NCI-H1105 (cell line): ENCODE measurements at regions not wholly inside any gene's neighbourhood (a gene's known extent, or its start where the extent isn't known, plus 50 kb on each side); places are given as distances from the start of the nearest gene placed in this dataset.
"Not testable (repeated sequence)": the region's sequence is repeated elsewhere in the genome, so short reads cannot be mapped to it uniquely, and the experiment has no call there.

Experiments
- DNase-seq: peaks from one replicate; lab custom pipeline; 2025; lab: John Stamatoyannopoulos, UW

DNA sequence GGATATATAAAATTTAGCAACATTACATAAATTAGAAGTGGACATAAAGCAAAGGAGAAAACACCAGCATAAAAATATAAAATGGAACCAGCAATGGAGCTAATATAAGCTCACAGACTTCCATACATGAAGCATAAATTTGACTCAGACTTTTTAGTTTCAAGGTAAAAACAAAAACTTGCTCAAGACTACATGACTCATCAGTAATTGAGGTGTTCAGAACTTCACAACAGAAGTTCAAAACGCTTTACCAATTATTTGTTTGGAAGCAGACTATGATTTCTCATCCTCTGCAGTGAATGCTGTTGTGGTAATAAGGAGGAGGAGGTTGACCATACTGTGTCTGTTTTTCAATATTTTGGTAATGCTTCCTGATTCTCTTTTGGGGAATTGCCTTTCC is 192.0 kb upstream of the MEIS1 start:
- not testable (repeated sequence) for DNase-seq

DNA sequence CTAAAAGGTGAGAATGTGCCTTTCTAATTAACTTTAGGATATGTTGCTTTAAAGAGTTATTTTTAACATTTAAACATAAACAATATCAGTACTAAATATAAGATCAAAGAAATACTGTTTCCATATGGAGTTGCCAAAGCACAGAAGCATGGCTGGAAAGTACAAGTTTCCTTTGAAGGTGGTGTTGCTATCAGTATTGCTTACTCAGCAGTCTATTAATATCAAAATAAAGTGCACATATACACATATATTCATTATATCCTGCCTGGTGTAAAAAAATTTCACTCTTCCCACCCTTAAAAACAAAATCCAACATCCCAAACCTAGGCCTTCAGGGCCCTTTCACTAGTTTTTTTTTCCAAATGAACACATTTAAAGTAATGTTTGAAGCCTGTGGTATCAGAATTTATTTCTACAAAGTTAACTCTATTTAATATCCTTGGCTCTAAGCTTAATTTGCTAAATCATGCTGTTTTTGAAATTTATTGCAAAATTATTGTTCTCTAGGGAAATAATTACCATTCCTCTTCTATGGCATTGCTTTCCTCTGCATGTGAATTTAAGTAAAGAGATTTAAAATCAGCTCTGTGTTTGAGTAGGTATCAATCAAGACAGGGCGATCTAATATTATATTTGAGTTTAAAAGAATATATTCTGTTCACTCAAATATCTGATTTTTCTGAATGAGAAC is 192.7 kb upstream of the MEIS1 start:
- no peak for DNase-seq

DNA sequence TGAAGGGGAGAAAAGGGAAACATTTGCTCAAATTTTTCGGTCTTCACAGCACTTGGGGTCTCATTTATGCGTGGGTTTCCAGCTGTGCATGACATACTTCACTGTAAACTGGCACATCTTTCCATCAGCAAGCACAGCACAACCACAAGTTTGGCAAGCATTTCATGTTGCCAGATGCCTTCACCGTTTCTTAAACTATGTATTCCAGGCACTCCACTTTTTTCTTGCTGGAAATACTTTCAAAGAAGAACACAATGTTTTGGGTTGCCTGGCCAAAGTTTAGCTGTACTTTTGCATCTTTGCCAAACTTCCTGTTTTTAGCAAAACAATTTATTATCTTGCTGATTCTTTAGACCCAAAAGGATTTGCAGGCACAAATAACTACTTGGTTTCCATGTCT is 194.6 kb upstream of the MEIS1 start:
- no peak for DNase-seq

DNA sequence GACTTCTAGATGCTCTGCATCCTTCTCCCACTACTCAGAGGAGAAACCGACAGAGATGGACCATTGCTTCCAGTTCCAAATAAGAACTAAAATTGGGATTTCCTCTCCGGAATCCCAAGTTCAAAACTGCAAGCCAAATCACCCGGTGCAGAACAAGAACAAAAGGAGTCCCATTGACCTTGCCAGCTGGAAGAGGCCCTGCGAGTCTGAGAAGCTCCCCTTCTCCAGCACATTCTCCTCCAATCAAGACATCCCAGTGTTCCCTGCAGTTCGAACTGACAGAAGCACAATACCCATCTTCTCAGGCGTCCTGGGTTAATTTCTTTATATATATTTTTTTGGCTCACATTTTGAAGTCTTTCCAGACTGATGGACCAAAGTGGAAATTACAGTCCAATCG is 195.3 kb upstream of the MEIS1 start:
- no peak for DNase-seq

DNA sequence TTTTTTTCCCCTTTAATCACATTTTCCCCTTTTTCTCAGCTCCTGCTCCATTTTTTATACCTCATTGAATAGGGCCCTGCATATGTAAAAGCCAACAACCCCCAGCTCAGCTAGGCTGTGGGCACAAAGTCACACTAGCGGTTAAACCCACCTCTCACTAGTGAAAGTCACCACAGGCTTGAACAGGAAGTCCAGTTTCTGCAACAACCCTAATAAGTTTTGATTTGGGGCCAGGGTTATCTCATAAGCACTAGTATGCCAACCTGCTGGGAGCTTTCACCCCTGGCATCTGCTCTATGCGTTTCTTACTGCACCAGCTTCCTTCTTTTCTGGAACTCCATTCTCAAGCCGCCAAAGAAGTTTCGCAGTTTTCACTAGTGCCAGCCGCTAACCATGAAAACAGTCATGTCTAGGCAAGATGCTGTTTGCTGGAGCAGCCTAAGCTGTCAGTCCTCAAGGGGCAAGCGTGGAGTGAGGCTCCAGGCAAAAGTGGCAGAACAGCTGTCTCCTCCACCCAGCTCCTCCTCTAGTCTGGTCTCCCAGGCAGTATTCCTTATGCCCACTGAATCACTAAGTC is 197.0 kb upstream of the MEIS1 start:
- DNase-seq, result no peak

DNA sequence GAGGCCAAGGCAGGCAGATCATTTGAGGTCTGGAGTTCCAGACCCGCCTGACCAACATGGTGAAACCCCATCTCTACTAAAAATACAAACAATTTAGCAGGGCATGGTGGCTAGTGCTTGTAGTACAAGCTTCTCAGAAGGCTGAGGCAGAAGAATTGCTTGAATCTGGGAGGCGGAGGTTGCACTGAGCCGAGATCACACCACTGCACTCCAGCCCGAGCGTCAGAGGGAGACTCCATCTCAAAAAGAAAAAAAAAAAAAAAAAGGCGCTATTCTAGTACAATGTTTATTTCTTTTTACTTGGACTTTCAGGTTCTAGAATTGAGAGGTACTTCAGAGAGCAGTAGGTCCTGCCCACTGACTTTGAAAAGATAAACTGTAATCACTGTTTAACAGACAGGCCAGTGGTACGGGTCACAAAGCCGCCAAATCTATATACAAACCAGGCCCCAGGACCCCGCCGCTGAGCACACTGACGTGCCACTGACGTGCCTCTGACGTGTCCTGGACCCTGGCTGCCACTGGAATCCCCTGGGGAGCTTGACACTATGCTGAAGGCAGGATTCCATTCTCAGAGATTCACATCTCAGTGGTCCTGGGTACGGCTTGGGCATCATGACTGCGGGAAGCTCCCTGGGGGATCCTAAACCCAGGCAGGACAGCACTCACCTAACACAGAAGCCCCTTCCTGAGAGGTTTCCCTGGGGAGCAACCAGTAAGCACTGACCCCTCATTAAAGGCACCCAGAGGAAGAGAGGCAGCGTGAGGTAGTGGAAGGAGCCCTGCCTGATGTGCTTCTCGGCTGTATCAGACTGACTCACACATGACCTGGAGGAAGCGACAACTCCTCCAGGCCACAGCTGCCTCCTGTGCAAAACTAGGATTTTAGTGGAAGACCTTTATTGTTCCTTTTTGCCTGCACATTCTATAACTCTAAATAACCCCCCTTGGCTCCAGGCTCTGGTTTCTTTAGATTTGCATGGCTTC is 197.8 kb upstream of the MEIS1 start:
- no peak for DNase-seq

DNA sequence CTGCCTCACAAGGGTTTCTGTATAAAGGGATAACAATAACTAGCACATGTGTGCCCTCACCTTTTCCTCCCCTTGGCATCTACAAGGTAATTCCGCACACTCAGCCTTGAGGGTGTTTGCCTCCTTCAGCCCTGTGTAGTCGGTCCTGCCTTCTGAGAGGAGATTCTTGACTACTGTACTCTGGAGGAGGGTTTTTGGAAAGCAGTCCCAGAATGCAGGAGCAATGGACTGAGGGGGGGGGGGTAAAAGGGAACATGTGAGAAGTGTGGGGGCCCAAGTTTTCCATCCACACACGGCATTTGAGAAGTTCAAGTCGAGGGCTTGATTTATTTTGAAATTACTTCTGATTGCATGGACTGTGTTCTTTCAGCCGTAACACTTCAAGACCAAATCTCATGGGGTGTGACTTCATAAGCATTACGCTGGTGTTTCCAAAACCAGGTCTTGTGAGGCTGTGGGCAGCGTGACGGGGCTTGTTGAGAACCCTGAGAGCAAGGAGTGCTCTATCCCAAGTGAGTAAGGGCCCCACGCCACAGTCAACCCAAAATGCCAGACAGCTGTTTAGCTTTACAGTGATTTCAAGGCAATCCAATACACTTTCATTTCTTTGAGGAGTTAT is 198.7 kb upstream of the MEIS1 start:
- no peak for DNase-seq

DNA sequence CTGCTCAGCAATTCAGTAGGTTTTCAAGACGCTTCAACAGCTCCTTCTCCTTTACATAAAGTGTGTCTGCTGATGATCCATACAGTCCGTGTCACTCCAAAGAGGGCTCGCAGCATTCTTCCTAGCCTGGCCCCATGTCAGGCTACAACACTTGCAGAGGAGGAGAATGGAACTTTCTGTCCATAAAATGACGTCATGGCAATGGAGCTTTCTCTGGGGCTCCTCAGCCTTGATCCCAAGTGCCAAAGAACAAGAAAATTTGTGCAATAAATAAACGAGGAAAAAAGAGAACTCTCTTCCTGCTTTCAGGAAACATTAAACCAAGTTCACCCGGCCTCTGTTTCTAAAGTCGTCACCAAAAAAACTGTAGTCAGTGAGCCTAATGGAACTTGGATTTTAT is 199.5 kb upstream of the MEIS1 start:
- no peak for DNase-seq

DNA sequence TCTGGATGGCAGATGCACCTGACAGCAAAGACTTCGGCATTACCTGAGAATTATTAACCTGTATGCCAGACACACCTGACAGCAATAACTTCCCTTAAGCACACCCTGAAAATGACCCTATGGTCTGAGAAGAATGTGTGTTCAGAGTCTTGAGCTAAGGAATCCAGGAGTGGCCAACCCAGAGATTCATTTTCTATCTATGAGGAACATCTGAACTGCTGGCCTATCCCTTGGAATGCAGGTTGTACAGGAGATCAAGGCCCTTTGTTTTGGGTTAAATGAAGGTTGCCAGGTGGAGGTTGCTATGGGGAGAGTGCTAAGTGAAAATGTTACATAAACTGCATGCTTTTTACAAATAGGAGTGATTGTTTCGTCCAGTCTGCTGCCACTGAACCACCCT is 200.9 kb upstream of the MEIS1 start:
- no peak for DNase-seq

DNA sequence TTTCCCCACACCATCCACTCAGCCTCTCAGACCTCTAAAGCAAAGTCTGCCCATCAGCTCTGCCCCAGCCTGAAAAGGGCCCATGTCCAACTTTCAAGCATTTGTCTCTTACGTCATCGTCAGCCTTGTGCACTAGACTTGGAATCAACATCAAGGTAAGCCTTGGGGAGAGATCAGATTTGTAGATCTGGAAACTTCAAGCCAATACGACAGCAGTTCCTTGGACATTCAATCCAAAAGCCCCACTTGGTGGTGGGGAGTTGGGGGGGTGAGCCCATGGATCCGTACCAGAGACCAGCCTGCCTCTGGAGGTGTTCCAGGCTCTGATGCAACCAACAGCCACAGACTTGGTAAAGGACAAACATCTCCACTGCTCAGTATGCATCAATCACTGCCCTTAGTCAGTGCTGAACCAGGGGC is 206.8 kb upstream of the MEIS1 start:
- DNase-seq, result no peak

DNA sequence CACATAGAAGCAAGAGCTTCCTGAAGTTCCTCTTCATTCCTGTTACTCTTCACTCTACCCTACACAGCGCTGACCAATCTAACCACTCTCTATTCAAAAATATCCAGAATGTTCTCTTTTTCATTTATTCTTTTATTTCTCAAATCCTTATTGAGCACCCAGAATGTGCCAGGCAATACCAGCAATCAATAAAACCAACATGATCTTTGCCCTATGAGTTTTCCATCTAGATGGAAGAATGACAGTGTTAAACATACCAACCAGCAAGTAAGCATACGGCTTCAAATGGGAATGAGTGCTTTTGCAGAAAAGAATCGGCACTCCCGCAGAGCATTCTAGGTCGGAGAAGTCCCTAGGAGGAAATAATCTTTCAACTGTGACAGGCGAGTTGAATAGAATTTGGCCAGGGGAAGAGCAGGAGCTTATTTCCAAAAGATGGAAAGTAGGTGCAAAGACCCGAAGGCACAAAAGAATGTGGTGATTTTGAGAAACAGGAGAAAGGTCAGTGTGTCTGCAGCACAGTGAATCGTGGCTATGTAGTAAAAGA is 217.8 kb upstream of the MEIS1 start:
- DNase-seq, result no peak

DNA sequence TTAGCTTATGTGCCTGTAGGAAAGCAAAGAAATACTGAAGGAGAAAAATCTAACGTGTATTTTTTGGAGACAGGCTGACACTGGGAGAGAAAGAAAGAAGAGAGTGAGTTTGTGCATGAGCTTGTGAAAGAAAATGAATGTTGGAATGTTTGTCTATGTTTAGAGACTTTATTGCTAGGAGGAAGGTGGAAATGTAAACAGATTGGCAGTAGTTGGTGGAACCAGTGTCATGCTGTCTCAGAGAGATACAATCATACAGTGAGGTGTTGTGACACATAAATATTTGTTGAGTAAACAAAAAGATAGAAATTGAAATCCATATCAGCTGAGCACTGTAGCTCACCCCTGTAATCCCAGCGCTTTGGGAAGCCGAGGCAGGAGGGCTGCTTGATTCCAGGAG is 222.2 kb upstream of the MEIS1 start:
- DNase-seq, result no peak

DNA sequence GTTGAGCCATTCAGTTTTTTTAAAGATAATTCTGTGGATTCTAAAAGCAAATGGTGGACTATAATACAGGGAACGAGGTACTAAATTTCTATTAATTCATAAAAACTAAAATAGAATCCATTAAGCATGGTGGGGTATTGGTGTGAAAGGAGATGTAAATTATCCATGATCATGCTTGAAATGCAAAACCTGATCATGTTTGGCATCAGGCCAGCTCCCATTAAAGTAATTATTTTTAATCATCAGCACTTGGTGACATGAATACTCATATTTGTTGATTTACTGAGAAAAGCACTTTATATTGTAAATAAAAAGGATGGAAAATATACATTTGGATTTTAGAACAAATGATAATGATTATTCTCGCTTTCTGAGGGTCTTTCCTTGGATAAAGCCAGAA is 232.3 kb upstream of the MEIS1 start:
- peak; percentile 58 for DNase-seq

DNA sequence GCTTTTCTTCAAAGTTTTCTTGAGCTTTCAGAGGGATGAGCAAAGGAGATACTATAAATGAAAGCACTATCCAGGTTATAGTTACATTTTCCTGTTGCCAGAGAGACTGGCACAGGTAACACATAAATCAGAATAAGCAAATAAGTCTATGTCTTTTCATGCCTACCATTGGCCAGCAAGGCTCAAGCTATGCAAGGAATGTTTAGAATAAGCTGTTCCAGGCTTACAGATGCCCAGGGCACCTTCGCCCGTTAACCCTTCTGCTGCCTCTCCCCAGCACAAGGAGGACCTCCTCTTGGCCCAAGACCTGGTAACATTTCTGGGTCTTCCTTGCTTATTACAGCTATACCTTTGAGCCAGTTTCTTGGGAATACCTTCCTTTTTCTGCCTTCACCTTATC is 233.7 kb upstream of the MEIS1 start:
- no peak for DNase-seq

DNA sequence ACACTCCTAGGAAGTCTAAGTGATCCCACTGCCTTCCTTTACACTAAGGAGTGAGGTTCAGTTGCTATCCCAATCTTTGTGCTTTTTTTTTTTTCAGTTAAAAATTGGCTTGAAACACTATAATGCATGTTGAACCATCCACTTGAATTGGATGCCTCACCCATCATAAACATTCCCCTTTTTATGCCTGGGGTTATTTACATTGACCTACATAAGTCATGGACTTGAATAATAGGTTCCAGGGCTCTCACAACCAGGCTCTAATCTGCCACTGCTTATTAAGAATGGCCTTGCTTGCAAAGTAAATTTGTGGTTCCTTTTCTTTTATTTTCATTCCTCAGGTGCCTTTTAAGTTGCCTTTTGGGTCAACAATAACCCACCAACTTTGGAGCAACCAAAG is 236.1 kb upstream of the MEIS1 start:
- DNase-seq, result no peak

DNA sequence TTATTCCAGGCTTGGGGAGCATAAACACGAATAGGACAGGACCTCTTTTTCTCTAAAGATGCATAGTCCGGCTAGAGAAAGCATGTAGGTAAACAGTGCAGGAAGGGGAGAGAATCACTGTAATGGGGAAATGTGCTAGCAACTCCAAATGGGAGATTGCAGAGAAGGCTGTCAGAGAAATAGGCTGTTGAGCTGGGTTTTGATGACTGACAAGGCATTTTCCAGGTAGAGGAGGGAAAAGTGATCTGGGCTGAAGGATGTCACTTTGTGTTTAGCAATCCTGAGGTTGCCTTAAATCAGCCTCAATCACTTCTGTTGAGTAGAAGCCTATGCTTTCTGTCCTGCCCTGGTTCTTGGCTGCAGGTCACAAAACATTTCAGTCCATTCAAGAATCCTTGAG is 242.0 kb upstream of the MEIS1 start:
- no peak for DNase-seq

DNA sequence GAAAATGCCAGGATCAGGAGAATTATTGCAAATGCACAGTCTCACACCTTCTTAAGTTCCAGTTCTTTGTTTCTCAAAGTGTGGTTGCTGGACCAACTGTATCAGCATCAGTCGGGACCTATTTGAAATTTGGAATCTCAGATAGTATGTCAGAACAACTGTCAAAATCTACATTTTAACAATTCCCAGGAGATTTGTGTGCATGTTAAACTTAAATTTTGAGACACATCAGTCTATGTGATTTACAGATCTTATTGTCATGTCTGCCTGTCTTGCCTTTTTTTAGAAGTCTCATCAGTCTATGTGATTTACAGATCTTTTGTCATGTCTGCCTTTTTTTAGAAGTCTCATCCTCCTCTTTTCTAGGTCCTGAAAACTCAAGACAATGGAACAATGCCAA is 243.6 kb upstream of the MEIS1 start:
- DNase-seq, result no peak

DNA sequence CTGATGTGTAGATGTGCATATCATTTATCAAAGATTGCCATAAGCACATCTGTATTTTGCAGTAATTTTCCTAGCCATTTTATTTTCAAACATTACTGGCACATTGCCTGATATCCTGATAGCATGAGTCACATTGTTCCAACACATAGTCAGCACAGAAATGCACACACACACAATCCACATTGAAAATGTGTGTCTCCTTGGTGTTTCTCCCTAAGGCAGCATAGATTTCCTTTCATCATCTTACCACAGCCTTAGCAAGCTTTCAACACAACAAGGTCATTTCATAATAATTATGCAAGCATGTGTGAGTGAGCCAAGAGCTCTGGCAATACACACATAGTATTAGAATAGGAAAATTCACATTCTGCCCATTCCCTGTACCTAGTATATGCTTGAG is 245.4 kb upstream of the MEIS1 start:
- DNase-seq, result no peak

DNA sequence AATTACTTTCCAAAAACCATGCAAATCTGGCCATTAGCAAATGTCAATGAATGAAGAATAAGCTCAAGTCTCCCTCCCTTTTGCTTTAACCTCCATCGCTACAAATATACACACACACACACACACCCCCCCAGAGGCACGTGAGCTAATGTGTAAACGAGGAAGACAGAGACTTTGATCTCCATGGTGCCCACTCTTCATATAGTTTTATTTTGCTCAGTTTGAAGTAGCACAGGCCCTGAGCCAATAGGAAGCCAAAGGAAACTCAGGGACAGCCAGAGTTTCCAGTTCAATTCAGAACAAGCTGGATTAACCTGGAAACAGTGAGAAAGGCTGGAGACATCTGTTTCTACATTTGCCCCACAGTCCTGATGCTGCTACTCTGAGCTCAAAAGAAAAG is 248.4 kb upstream of the MEIS1 start:
- no peak for DNase-seq

DNA sequence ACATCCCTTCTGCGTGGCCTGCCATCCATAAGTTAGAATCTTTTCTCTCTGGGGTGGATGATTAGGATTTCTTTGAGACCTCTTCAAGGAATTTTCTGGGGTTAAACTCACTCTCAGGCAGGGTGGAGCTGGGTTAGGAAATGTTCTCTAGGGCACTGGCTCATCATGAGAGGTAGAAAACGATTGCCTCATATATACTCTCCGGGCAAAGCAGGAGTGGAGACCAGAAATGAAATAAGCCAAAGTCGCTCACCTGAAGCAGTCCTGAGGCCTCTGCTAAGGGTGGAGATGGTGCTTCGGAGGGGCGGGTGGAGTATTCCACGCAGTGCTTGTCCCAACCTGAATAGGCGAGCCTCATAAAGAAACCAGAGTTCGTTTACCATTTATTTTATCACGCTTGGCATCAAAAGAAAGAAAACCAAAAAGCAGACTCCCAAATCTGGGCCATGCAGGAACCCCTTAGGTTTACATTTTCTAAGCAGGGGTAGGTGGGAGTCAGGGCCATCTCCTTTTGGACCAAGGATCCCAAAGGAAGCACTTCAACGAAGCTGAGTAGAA is 249.3 kb upstream of the MEIS1 start:
- DNase-seq, result no peak

DNA sequence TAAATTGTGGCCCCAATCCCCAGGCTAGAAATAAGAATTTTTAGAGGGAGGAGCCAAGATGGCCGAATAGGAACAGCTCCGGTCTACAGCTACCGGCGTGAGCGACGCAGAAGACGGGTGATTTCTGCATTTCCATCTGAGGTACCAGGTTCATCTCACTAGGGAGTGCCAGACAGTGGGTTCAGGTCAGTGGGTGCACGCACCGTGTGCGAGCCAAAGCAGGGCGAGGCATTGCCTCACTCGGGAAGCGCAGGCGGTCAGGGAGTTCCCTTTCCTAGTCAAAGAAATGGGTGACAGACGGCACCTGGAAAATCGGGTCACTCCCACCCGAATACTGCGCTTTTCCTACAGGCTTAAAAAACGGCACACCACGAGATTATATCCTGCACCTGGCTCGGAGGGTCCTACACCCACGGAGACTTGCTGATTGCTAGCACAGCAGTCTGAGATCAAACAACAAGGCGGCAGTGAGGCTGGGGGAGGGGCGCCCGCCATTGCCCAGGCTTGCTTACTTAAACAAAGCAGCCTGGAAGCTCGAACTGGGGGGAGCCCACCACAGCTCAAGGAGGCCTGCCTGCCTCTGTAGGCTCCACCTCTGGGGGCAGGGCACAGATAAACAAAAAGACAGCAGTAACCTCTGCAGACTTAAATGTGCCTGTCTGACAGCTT is 257.7 kb upstream of the MEIS1 start:
- not testable (repeated sequence) for DNase-seq
